Neural crest cell (in vitro differentiated cells): ENCODE measurements at regions not wholly inside any gene's neighbourhood (a gene's known extent, or its start where the extent isn't known, plus 50 kb on each side); places are given as distances from the start of the nearest gene placed in this dataset.

Source experiments
- DNase-seq: peaks from one replicate; pipeline ENCODE4 v3.0.0; 2021; ENCODE audit warnings: low read depth, mixed read lengths, low spot score
- H3K27ac Mint-ChIP-seq: one replicate; pipeline ENCODE4 v1.8.0; 2021; ENCODE audit warnings: mild to moderate bottlenecking, mixed read lengths; ENCODE audit not compliant: unreplicated experiment
- H3K27me3 Mint-ChIP-seq: 2 replicates; pipeline ENCODE4 v1.8.0; 2021; ENCODE audit warnings: low read depth, mild to moderate bottlenecking, mixed read lengths
- H3K36me3 Mint-ChIP-seq: 2 replicates; pipeline ENCODE4 v1.8.0; 2021; ENCODE audit warnings: low read depth, mild to moderate bottlenecking, mixed read lengths
- H3K4me1 Mint-ChIP-seq: 2 replicates; pipeline ENCODE4 v1.8.0; 2021; ENCODE audit warnings: mixed read lengths
- H3K4me3 Mint-ChIP-seq: one replicate; pipeline ENCODE4 v1.8.0; 2021; ENCODE audit warnings: mild to moderate bottlenecking, mixed read lengths
- H3K9me3 Mint-ChIP-seq: 2 replicates; pipeline ENCODE4 v1.8.0; 2021; ENCODE audit warnings: mixed read lengths
- TF ChIP-seq, protein P1 (sequence below): fragments of 200-600 bp; sonication (generic); conservative IDR thresholded peaks from 2 replicates; pipeline ENCODE4 v1.5.0; 2021; ENCODE audit warnings: antibody characterized with exemption, mild to moderate bottlenecking

DNA sequence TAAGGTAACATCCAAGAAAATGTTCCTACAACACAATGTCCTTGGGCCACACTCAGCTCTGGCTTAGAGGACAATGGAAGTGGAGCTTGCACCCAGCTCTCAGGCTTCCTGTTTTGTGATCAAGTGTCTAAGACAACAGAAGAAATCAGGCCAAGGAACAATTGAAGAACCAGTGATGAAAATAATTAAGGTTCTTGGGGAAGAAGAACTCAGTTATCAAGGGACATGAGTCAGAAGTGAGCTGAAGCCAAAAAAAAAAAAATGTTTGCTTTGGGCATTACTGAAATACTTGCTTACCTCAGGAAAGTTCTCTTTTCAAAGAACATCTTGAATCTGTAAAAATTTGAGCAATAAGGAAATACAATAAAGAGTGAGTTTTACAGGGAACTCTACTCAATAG, 299.0 kb downstream of the FBXO15 start:
- no peak overlapping the region for H3K27ac Mint-ChIP-seq
- no peak overlapping the region for H3K4me3 Mint-ChIP-seq
- peaks cover 11% of the 10 kb centered on the region for H3K27me3 Mint-ChIP-seq
- no peaks in the 10 kb centered on the region for H3K4me1 Mint-ChIP-seq
- H3K36me3 Mint-ChIP-seq = no peaks in the 10 kb centered on the region
- DNase-seq = no peak
- TF ChIP-seq, protein P1, sequence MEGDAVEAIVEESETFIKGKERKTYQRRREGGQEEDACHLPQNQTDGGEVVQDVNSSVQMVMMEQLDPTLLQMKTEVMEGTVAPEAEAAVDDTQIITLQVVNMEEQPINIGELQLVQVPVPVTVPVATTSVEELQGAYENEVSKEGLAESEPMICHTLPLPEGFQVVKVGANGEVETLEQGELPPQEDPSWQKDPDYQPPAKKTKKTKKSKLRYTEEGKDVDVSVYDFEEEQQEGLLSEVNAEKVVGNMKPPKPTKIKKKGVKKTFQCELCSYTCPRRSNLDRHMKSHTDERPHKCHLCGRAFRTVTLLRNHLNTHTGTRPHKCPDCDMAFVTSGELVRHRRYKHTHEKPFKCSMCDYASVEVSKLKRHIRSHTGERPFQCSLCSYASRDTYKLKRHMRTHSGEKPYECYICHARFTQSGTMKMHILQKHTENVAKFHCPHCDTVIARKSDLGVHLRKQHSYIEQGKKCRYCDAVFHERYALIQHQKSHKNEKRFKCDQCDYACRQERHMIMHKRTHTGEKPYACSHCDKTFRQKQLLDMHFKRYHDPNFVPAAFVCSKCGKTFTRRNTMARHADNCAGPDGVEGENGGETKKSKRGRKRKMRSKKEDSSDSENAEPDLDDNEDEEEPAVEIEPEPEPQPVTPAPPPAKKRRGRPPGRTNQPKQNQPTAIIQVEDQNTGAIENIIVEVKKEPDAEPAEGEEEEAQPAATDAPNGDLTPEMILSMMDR = no peak
- no peaks in the 10 kb centered on the region for H3K9me3 Mint-ChIP-seq

DNA sequence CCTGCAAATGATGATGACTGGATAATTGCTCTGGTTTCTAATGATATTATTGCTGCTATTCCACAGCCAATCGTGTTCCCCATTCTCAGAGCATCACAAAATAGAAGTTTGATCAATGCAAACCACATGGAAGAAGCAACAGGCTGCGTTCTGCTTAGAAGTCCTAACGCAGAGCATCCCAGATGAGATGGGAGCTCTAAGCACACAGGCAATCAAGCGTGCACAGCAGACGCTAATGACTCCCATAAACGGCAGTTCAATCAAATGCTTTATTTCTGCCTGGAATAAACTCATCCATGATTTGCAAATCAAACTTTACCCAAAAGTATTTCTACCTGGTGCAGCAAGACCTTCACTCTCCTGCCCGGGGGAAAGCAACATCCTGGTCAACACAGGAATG, 304.2 kb downstream of the FBXO15 start:
- Mint-ChIP-seq H3K4me3 (no peak overlapping the region), H3K9me3 (no peaks in the 10 kb centered on the region), H3K27me3 (peaks cover 12% of the 10 kb centered on the region), H3K4me1 (peaks cover 4% of the 10 kb centered on the region), H3K36me3 (no peaks in the 10 kb centered on the region), H3K27ac (no peak overlapping the region)
- TF ChIP-seq, protein P1 = no peak
- no peak for DNase-seq

DNA sequence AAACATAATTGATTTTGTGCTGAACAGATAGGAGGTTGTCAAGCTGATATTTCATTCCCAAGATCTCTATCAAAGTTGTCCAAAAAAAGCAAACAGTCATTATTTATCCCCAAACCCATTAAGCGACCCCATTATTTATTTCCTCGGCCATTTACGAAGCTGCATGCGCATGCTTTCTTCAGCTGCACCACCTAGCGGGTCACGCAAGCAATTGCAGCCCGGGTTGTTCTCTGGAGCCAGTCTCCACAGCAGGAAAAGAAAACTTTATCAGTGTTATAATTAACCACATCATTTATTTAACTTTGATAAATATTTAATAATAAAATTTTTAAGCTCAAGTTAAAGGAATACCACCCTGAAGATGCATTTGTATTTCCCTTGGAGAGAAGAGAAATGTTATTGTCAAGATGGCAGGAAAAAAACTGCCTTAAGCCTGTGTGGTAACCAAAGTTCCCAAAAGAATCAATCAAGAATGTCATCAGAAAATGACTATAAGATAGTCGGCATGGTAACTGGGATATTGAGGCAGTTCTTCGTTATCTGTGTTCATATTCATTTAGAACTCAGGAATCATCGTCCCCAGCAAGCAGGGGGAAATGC, 304.7 kb downstream of the FBXO15 start:
- DNase-seq = peak; percentile 66
- H3K36me3 Mint-ChIP-seq = no peaks in the 10 kb centered on the region
- no peak overlapping the region for H3K27ac Mint-ChIP-seq
- peaks cover 4% of the 10 kb centered on the region for H3K4me1 Mint-ChIP-seq
- peaks cover 12% of the 10 kb centered on the region for H3K27me3 Mint-ChIP-seq
- no peaks in the 10 kb centered on the region for H3K9me3 Mint-ChIP-seq
- TF ChIP-seq, protein P1 = peak; percentile 97
- no peak overlapping the region for H3K4me3 Mint-ChIP-seq

DNA sequence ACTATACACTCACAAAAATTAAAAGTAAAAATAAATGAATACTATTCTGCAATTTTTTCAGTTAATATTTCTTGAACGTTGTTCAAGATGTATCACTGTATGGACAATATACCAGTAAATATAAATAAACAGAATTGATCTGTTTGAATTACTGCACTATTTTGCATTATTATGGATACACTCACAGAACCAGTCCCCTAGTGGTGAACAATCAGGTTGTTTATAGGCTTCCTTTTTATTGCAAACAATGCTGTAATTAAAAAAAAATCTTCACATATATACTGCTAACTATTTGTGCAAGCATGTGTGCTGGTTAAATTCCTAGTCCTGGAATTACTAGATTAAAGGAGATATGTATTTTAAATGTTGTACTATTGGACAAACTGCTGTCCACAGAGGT, 306.0 kb downstream of the FBXO15 start:
- H3K4me3 Mint-ChIP-seq = no peak overlapping the region
- peaks cover 12% of the 10 kb centered on the region for H3K27me3 Mint-ChIP-seq
- TF ChIP-seq, protein P1 = peak; percentile 48
- DNase-seq = no peak
- H3K27ac Mint-ChIP-seq = no peak overlapping the region
- no peaks in the 10 kb centered on the region for H3K36me3 Mint-ChIP-seq
- peaks cover 4% of the 10 kb centered on the region for H3K4me1 Mint-ChIP-seq
- H3K9me3 Mint-ChIP-seq = no peaks in the 10 kb centered on the region

DNA sequence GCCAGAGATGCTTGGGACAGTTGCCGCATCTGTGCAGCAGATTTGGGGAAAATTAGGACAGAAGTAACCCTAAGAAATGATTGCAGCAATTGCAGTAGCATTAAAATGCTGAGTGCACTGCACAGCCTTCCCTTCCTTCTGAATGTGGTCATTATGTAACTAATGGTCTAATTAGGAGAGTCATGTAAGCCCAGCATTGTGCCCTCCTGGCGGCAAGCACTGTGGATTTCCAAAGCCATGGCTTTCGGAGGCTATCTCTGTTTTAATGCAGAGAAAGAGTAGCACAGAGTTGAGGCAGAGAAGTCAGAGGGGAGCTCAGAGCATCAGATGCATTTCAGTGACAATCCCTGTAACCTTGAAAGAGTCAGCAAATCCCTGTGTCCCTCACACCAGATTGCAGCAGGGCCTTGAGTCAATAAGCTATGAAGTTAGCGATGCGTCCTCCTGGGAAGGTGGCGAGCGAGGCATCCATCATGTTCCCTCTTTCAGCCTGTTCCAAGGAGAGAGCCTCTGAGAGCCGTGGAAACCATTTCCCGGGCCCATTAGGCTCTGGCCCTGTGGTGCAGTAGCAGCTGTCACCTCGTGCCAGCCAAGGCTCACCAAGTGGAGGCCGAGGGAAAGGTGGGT, 307.2 kb downstream of the FBXO15 start:
- TF ChIP-seq, protein P1 = no peak
- Mint-ChIP-seq H3K27me3 (peaks cover 12% of the 10 kb centered on the region), H3K9me3 (no peaks in the 10 kb centered on the region), H3K27ac (no peak overlapping the region), H3K4me1 (peaks cover 4% of the 10 kb centered on the region), H3K36me3 (no peaks in the 10 kb centered on the region), H3K4me3 (no peak overlapping the region)
- DNase-seq = no peak
